Fibroblast of the aortic adventitia (primary cell): ENCODE measurements at regions not wholly inside any gene's neighbourhood (a gene's known extent, or its start where the extent isn't known, plus 50 kb on each side); places are given as distances from the start of the nearest gene placed in this dataset.

Source experiments
- DNase-seq: peaks from one replicate; pipeline ENCODE4 v3.0.0-alpha.2; 2010; ENCODE audit warnings: low read depth
- H3K4me3 ChIP-seq: 2 replicates; pipeline ENCODE4 v1.5.1; 2011; ENCODE audit warnings: low read depth, mild to moderate bottlenecking, control low read depth, low read length, moderate library complexity
- TF ChIP-seq, protein P1 (sequence below): IDR thresholded peaks from 2 replicates; pipeline ENCODE4 v1.5.1; 2011; ENCODE audit warnings: mild to moderate bottlenecking, low read length, control low read depth, inconsistent platforms; ENCODE audit not compliant: insufficient read depth

DNA sequence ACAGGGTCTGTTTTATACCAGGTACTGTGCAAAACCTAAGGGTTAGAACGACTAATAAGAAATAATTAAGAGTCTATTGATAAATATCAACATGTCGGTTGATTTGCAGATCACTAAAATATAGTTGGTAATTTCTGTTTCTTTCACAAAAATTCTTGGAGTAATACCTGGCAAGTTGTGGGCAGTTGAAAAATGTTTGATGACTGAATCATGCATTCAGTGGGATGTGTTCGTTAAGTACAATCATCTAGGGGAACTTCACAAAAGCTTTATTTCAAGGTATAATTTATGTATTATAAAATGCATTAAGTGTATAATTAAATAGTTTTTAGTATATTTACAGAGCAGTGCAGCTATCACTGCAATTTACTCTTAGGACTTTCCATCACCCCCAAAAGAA lies 120.0 kb downstream of the KCNA5 start:
- H3K4me3 ChIP-seq: no peak overlapping the region
- no peak for DNase-seq
- TF ChIP-seq, protein P1, sequence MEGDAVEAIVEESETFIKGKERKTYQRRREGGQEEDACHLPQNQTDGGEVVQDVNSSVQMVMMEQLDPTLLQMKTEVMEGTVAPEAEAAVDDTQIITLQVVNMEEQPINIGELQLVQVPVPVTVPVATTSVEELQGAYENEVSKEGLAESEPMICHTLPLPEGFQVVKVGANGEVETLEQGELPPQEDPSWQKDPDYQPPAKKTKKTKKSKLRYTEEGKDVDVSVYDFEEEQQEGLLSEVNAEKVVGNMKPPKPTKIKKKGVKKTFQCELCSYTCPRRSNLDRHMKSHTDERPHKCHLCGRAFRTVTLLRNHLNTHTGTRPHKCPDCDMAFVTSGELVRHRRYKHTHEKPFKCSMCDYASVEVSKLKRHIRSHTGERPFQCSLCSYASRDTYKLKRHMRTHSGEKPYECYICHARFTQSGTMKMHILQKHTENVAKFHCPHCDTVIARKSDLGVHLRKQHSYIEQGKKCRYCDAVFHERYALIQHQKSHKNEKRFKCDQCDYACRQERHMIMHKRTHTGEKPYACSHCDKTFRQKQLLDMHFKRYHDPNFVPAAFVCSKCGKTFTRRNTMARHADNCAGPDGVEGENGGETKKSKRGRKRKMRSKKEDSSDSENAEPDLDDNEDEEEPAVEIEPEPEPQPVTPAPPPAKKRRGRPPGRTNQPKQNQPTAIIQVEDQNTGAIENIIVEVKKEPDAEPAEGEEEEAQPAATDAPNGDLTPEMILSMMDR: no peak

DNA sequence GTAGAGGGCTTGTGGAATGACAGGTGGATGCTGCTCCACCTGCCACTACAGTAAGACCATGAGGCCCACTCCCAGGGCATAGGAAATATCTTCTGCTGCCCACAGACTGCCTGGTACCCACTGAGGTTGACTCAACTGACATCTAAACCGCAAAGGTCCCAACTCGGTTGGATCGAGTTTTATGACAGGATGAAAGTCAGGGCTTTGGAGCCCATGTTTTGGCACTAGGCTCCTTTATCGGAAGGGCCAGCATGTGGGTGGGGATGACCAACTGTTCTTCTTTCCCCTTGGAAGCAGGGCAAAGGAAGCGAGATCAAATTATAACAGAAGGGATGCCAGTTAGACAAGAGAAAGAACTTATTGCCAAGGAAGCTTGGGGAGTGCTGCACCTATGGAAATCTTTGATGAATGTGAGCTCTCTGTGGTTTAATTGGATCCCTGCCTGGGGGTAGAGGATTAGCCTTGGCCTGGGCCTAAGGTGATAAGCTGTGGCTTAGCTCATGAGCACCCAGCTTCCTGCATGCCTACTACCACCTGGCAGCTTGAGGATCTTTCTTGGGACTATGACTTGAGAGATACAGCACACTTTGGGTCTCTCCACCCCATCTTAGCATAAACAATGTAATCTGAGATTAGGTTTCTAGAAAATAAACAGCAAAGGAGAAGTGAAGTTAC lies 121.8 kb downstream of the KCNA5 start:
- DNase-seq: no peak
- no peak overlapping the region for H3K4me3 ChIP-seq
- TF ChIP-seq, protein P1: no peak

DNA sequence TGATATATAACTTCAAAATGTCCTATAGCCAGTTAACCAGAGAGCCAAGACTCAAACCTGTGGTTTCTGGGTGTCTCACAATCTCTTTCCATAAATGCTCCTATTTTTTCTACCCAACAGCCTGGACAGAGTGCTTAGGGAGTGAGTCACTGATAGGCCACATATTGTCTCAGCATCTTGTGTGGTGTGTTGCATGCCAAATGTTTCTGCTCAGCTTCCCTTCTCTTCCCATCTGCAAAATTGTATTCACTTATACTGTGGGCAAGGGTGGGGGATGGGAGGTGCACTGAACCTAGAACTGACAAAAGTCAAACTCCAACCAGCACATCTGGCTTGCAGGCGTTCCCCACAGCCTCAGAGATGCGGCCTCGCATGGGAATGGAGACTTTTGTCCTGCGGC lies 123.3 kb downstream of the KCNA5 start:
- TF ChIP-seq, protein P1: no peak
- DNase-seq: peak; percentile 87
- no peak overlapping the region for H3K4me3 ChIP-seq

DNA sequence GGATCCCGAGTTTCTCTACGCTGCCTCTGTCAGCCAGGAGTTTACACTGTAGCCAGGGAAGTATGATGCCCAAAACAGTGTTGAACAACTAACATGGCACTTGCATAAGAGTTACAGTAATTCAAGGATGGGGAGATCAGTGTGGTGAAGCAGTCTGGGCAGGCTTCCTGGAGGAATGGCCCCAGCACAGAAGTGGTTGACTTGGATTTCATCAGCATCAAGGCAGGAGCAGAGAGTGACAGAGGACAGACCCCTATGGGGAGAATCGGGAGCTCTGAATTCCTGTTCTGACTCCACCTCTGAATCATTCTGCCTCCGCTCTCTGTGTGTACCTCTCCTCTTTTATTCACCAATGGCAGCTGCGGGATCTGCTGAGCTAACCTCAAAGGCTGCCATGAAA lies 124.5 kb downstream of the KCNA5 start:
- DNase-seq: no peak
- no peak overlapping the region for H3K4me3 ChIP-seq
- TF ChIP-seq, protein P1: no peak

DNA sequence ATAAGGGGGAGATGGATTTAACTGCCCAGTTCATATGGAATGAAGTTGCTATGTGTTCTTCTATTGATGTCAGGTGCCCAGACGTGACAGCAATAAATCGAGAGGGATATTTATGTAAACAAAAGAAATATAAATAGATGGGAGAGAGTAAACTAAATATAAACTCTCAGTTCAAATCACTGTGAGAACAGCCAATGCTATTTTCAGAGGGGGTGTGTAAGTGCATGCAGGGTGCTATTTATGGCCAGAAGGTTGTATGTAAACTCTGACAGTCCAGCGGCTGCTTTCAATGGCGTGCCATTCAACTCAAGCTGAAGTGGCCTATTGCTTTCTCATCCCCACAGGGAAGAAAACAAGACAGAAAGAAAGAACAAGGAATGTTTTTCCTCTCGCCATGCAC lies 127.2 kb downstream of the KCNA5 start:
- H3K4me3 ChIP-seq: no peak overlapping the region
- TF ChIP-seq, protein P1: no peak
- DNase-seq: no peak

DNA sequence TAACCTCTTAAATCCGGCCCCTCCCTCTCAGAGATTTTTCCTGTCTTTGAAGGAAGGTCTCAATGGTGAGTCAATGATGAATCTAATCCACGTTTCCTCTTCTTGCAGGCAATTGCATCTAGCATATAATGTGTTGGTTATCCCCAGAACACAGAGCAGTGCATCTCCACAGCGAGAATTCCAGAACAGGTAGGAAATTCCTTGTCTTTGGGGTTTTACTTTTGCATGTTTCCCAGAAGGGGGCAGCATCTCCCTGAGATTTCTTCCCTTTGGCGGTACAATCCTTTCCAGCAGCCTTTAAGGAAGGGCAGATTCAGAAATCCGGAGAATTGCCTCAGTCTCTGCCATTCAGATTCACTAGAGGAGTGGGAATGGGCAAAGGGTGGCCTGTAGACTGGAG lies 128.0 kb downstream of the KCNA5 start:
- no peak overlapping the region for H3K4me3 ChIP-seq
- TF ChIP-seq, protein P1: peak; percentile 51
- peak; percentile 50 for DNase-seq

DNA sequence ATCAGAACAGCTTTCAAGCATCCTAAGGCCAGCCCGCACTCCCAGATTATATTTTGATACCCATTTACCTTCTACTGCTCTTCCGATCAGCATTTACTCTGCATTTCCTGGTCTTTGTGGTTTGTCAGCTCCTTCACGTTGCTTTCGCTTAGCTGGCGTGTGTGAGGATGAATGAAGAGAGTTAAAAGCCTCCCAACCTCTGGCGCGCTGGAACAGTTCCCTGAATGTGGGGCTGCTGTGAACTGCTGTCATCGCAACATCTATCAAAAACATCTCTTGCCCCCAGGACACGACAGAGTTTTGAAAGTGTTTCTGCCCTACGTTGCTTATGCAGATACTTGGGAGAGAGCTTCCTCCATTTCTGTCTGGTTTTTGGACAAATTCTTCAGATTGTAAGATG lies 129.2 kb downstream of the KCNA5 start:
- DNase-seq: no peak
- TF ChIP-seq, protein P1: no peak
- no peak overlapping the region for H3K4me3 ChIP-seq
